SU-DHL-6 (cell line): ENCODE measurements at regions not wholly inside any gene's neighbourhood (a gene's known extent, or its start where the extent isn't known, plus 50 kb on each side); places are given as distances from the start of the nearest gene placed in this dataset.

Experiments
- EZH2phosphoT487 ChIP-seq: fragments of 200-600 bp; sonication (generic), shearing (Covaris generic); conservative IDR thresholded peaks from 2 replicates; pipeline ENCODE4 v1.6.1; 2018; ENCODE audit warnings: mild to moderate bottlenecking, antibody characterized with exemption, low read length, moderate library complexity, mixed read lengths
- TF ChIP-seq, protein P1 (sequence below): fragments of 200-600 bp; sonication (generic); IDR thresholded peaks from one replicate; pipeline ENCODE4 v1.5.1; 2017; ENCODE audit warnings: antibody characterized with exemption, mild to moderate bottlenecking, low read length, moderate library complexity; ENCODE audit not compliant: insufficient read depth, poor library complexity, severe bottlenecking

DNA sequence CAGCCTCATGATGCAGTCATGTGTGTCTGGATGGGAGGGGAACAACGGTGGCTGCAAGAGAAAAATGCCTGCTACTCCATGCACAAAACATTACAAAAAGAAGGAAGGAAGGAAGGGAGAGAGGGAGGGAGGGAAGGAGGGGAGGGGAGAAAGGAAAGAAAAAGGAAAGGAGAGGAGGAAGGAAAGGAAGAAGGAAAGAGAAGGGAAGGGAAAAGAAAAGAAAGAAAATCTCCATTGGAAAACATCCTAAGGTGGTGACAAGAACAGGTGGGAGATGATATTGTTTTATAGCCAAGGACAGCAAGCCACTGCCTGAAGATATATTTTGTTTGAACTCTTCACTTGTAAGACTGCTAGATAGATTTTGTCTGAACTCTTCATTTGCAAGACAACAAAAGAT, 171.8 kb upstream of the EGLN3 start:
- TF ChIP-seq, protein P1, sequence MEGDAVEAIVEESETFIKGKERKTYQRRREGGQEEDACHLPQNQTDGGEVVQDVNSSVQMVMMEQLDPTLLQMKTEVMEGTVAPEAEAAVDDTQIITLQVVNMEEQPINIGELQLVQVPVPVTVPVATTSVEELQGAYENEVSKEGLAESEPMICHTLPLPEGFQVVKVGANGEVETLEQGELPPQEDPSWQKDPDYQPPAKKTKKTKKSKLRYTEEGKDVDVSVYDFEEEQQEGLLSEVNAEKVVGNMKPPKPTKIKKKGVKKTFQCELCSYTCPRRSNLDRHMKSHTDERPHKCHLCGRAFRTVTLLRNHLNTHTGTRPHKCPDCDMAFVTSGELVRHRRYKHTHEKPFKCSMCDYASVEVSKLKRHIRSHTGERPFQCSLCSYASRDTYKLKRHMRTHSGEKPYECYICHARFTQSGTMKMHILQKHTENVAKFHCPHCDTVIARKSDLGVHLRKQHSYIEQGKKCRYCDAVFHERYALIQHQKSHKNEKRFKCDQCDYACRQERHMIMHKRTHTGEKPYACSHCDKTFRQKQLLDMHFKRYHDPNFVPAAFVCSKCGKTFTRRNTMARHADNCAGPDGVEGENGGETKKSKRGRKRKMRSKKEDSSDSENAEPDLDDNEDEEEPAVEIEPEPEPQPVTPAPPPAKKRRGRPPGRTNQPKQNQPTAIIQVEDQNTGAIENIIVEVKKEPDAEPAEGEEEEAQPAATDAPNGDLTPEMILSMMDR: no peak
- TF ChIP-seq EZH2phosphoT487: no peak
